HepG2 (cell line): ENCODE measurements at regions not wholly inside any gene's neighbourhood (a gene's known extent, or its start where the extent isn't known, plus 50 kb on each side); places are given as distances from the start of the nearest gene placed in this dataset.

ENCODE experiments used
- ATAC-seq: fragments of 200-7000 bp; cut with Tn5 transposase; 3 replicates; pipeline ENCODE4 v1.9.1; 2020; ENCODE audit warnings: mild to moderate bottlenecking, moderate library complexity
- BruUV-seq: library from RNA; stranded (reverse); fragments of 400-500 nt; replicated peaks from 2 replicates; lab custom pipeline; 2021; lab: Mats Ljungman, UMichigan
- CTCF ChIA-PET: fragments of 300-600 bp; formaldehyde crosslinking; extraction: SDS; loops from one replicate; lab custom pipeline; 2021; ENCODE audit warnings: low total read pairs, inconsistent platforms, low intra/inter-chr PET ratio; lab: Yijun Ruan, JAX
- POLR2A ChIA-PET: fragments of 350-600 bp; sonication (Branson Sonifier 250); formaldehyde crosslinking; loops from one replicate; lab custom pipeline; 2020; ENCODE audit warnings: antibody characterized with exemption, inconsistent platforms; lab: Yijun Ruan, JAX
- DNase-seq: peaks from one replicate; pipeline ENCODE4 v3.0.0-alpha.2; 2015; ENCODE audit warnings: low spot score
- FAIRE-seq: peaks from 3 replicates; lab custom pipeline; 2011; peaks lifted over from hg19 to GRCh38; lab: Jason Lieb, UNC
- H2AFZ ChIP-seq: one replicate; pipeline ENCODE4 v1.6.1; 2011; ENCODE audit warnings: low read length, inconsistent platforms
- H3K27ac ChIP-seq: fragments of 300-600 bp; 3 replicates; pipeline ENCODE4 v1.8.0; 2011; ENCODE audit warnings: mixed run types, mild to moderate bottlenecking, mixed read lengths, low read length, inconsistent platforms; ENCODE audit not compliant: insufficient read depth; ENCODE audit errors: extremely low read length
- H3K27me3 ChIP-seq, 2 experiments: fragments of 200-600 bp in 1 of 2; 2 replicates in 1 of 2; 3 replicates in 1 of 2; pipeline versions ENCODE4 v1.6.0 to v1.8.0; 2011; ENCODE audit warnings: low read length in 2 of 2, mild to moderate bottlenecking in 2 of 2, moderate library complexity in 2 of 2, inconsistent platforms in 1 of 2; ENCODE audit not compliant: insufficient read depth in 2 of 2, control insufficient read depth in 1 of 2
- H3K36me3 ChIP-seq, 2 experiments: fragments of 200-600 bp in 1 of 2; replicated peaks in 1 of 2; 2 replicates in 1 of 2; 3 replicates in 1 of 2; pipeline versions ENCODE4 v1.5.1 to v1.8.0; 2011; ENCODE audit warnings: low read length in 2 of 2, inconsistent platforms in 1 of 2; ENCODE audit not compliant: insufficient read depth in 2 of 2, control insufficient read depth in 1 of 2
- H3K4me1 ChIP-seq: 2 replicates; pipeline ENCODE4 v1.5.1; 2012; ENCODE audit warnings: low read length, inconsistent platforms; ENCODE audit not compliant: insufficient read depth
- H3K4me2 ChIP-seq: 2 replicates; pipeline ENCODE4 v1.6.0; 2011; ENCODE audit warnings: low read depth, low read length, inconsistent platforms
- H3K4me3 ChIP-seq, 3 experiments: fragments of 200-600 bp in 1 of 3; sonication (generic), shearing (Covaris generic) in 1 of 3; replicated peaks in 1 of 3; 2 replicates each; pipeline ENCODE4 v1.5.1; 2011 to 2016; ENCODE audit warnings: low read length in 3 of 3, inconsistent platforms in 2 of 3, low read depth in 2 of 3, mild to moderate bottlenecking in 2 of 3, control low read depth in 1 of 3, mixed read lengths in 1 of 3; ENCODE audit not compliant: insufficient read depth in 1 of 3
- H3K79me2 ChIP-seq: one replicate; pipeline ENCODE4 v1.6.1; 2011; ENCODE audit warnings: low read length, inconsistent platforms; ENCODE audit not compliant: insufficient read depth
- H3K9ac ChIP-seq: 2 replicates; pipeline ENCODE4 v1.6.0; 2011; ENCODE audit warnings: mild to moderate bottlenecking, low read depth, low read length, inconsistent platforms; ENCODE audit not compliant: insufficient read depth
- H3K9me3 ChIP-seq: 2 replicates; pipeline ENCODE4 v1.5.1; 2012; ENCODE audit warnings: mild to moderate bottlenecking, low read length
- H4K20me1 ChIP-seq: 2 replicates; pipeline ENCODE4 v1.6.0; 2011; ENCODE audit warnings: inconsistent platforms, mild to moderate bottlenecking, low read length, moderate library complexity; ENCODE audit not compliant: insufficient read depth
- ADNP ChIP-seq: sonication (generic); formaldehyde crosslinking; IDR thresholded peaks from 2 replicates; pipeline ENCODE4 v1.4.0; 2020; ENCODE audit warnings: missing genetic modification reagents
- CC2D1A ChIP-seq: sonication (generic); formaldehyde crosslinking; IDR thresholded peaks from 2 replicates; pipeline ENCODE4 v1.8.1; 2023; ENCODE audit warnings: mild to moderate bottlenecking, missing genetic modification reagents
- FOXJ3 ChIP-seq: sonication (generic); formaldehyde crosslinking; IDR thresholded peaks from 2 replicates; pipeline ENCODE4 v1.4.0; 2020; ENCODE audit warnings: missing genetic modification reagents, mild to moderate bottlenecking, borderline replicate concordance
- MNT ChIP-seq: fragments of 450-650 bp; IDR thresholded peaks from 2 replicates; pipeline ENCODE4 v1.6.1; 2016
- NCOA2 ChIP-seq: sonication (generic); formaldehyde crosslinking; IDR thresholded peaks from 2 replicates; pipeline ENCODE4 v1.8.0; 2022; ENCODE audit warnings: inconsistent platforms
- NCOR1 ChIP-seq: fragments of 200-600 bp; sonication (generic); IDR thresholded peaks from 2 replicates; pipeline ENCODE4 v1.7.0; 2017; ENCODE audit warnings: antibody characterized with exemption, low read length, borderline replicate concordance
- NFIB ChIP-seq: sonication (generic); formaldehyde crosslinking; IDR thresholded peaks from 2 replicates; pipeline ENCODE4 v1.9.0; 2021; ENCODE audit warnings: missing genetic modification reagents, mild to moderate bottlenecking, borderline replicate concordance
- RBFOX2 ChIP-seq: fragments of 200-400 bp; formaldehyde crosslinking; IDR thresholded peaks from 2 replicates; pipeline ENCODE4 v1.6.1; 2017; ENCODE audit warnings: low read depth, mild to moderate bottlenecking, low read length
- RFXAP ChIP-seq: sonication (generic); formaldehyde crosslinking; IDR thresholded peaks from 2 replicates; pipeline ENCODE4 v1.4.0; 2020; ENCODE audit warnings: missing genetic modification reagents, borderline replicate concordance
- SNAPC5 ChIP-seq: sonication (generic); formaldehyde crosslinking; IDR thresholded peaks from 2 replicates; pipeline ENCODE4 v1.8.1; 2023; ENCODE audit warnings: mild to moderate bottlenecking, missing genetic modification reagents, borderline replicate concordance
- WIZ ChIP-seq: sonication (generic); formaldehyde crosslinking; IDR thresholded peaks from 2 replicates; pipeline ENCODE4 v1.5.1; 2020; ENCODE audit warnings: mild to moderate bottlenecking, missing genetic modification reagents
- ZFP82 ChIP-seq: sonication (generic); formaldehyde crosslinking; IDR thresholded peaks from 2 replicates; pipeline ENCODE4 v1.5.1; 2020; ENCODE audit warnings: mild to moderate bottlenecking, missing genetic modification reagents, borderline replicate concordance
- ZFX ChIP-seq: sonication (generic); formaldehyde crosslinking; IDR thresholded peaks from 2 replicates; pipeline ENCODE4 v1.4.0; 2020; ENCODE audit warnings: mild to moderate bottlenecking, low read depth, missing genetic modification reagents, moderate library complexity
- ZNF44 ChIP-seq: sonication (generic); formaldehyde crosslinking; IDR thresholded peaks from 2 replicates; pipeline ENCODE4 v1.5.1; 2020; ENCODE audit warnings: mild to moderate bottlenecking, missing genetic modification reagents
- ZNF616 ChIP-seq: sonication (generic); formaldehyde crosslinking; IDR thresholded peaks from 2 replicates; pipeline ENCODE4 v1.5.0; 2020; ENCODE audit warnings: low read depth, mild to moderate bottlenecking, missing genetic modification reagents
- WGBS: methylation state at CpG from one replicate; pipeline ENCODE4 v1.1.6; 2017; ENCODE audit warnings: low lambda C conversion rate; 5-methylcytosine and 5-hydroxymethylcytosine counted together
- in situ Hi-C: cut with HindIII; loops from 2 replicates; pipeline ENCODE4 v1.10.0; 2017; ENCODE audit warnings: low pct_unique_long_range_greater_than_20kb; ENCODE audit not compliant: extremely low pct_ligation_motif_present
- intact Hi-C: fragments of 100-400 bp; cut with micrococcal nuclease; formaldehyde crosslinking; loops from one replicate; pipeline ENCODE4 v1.10.0; 2022; ENCODE audit not compliant: unreplicated experiment
- TF ChIP-seq, protein P1 (sequence below): sonication (generic); formaldehyde crosslinking; IDR thresholded peaks from 2 replicates; pipeline ENCODE4 v1.8.0; 2022; ENCODE audit warnings: mild to moderate bottlenecking, missing genetic modification reagents, moderate library complexity
- TF ChIP-seq, protein P2 (sequence below): sonication (generic); IDR thresholded peaks from 2 replicates; pipeline ENCODE4 v1.6.1; 2016; ENCODE audit warnings: low read depth, borderline replicate concordance
- TF ChIP-seq, protein P3 (sequence below): sonication (generic); formaldehyde crosslinking; IDR thresholded peaks from 2 replicates; pipeline ENCODE4 v1.5.0; 2020; ENCODE audit warnings: missing genetic modification reagents, mild to moderate bottlenecking, borderline replicate concordance

- peak; percentile 89 for TF ChIP-seq NCOR1
- peak; percentile 97 for TF ChIP-seq NCOA2
- peak; percentile 92; the same call in 1 of the 2 replicates for TF ChIP-seq FOXJ3 (CRISPR knock-in tag)
- no peak for TF ChIP-seq MNT
- TF ChIP-seq SNAPC5 (CRISPR knock-in tag), result 0 out of 2 replicates have a peak, but pooled peaks have one; percentile 55
- TF ChIP-seq NFIB, result no peak
- TF ChIP-seq, protein P1, sequence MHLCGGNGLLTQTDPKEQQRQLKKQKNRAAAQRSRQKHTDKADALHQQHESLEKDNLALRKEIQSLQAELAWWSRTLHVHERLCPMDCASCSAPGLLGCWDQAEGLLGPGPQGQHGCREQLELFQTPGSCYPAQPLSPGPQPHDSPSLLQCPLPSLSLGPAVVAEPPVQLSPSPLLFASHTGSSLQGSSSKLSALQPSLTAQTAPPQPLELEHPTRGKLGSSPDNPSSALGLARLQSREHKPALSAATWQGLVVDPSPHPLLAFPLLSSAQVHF (CRISPR knock-in tag), result no peak
- no peak for TF ChIP-seq ZNF44 (CRISPR knock-in tag)
- no peak for TF ChIP-seq CC2D1A
Measured at GRCh38 chr3:40843208-40843624, 318.5 kb downstream of the ZNF621 start (continued).

DNA sequence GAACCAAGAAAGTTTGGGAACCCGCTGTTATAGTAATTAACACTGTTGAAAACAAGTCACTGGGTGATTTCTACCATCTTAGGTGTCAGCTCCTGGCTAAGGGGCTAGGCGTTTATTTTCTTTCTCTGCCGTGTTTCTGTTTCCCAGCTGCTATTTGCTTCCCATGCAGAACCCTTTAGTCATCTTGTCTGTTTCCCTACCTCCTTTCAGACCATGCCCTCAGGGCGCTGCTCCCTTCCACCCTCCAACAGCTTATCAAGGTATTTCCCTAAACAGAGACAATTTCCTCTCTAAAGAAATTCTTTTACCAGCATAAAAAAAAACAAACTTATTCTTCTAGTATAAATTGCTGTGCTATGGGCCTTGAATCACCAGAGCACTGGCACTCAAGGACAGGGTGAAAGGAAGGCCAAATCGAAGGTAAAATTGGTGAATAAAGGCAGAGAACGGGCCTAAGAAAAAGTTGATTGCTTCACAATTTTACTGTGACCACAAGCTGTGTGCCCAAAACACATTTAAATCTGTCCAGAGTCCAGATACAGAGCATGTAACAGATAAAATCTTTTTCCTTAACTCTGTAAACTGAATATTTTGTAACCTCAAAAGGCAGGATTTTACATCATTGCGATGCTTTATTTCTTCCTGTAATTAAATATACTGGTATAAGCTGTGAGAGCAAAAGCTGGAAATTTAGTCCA, 319.2 kb downstream of the ZNF621 start:
- peak overlapping the region; percentile 72 for H3K9ac ChIP-seq
- H4K20me1 ChIP-seq, result no peaks in the 10 kb centered on the region
- no peak for FAIRE-seq
- 13% methylated on average over 7 of the region's 7 CpGs for WGBS
- H3K4me2 ChIP-seq, result peak overlapping the region; percentile 67
- ChIA-PET CTCF (no interaction called here), POLR2A (interaction anchor here (0.7 to 2.1 kb wide), 5 partner anchors 13 to 355 kb away, joined by 3 to 6 read pairs (median 4); partner anchors contain the start of gene CTNNB1)
- peak overlapping the region in 2 of 3 experiments; percentile 26 to 44; a peak in 3 of 6 replicates for H3K4me3 ChIP-seq
- no peaks in the 10 kb centered on the region for H3K36me3 ChIP-seq
- intact Hi-C loops (loop anchor here (1.0 to 10.0 kb wide), 3 partner anchors 27 to 351 kb away; partner anchors contain the start of gene CTNNB1), in situ Hi-C loops (no loop called here)
- BruUV-seq, result no TSS peak
- peaks cover 75% of the 10 kb centered on the region for H3K4me1 ChIP-seq
- H3K27me3 ChIP-seq, result no peaks in the 10 kb centered on the region
- H3K9me3 ChIP-seq, result peaks cover 9% of the 10 kb centered on the region
- peak; percentile 55 for DNase-seq
- H3K79me2 ChIP-seq, result no peaks in the 10 kb centered on the region
- peak overlapping the region; percentile 31 for H2AFZ ChIP-seq
- peak overlapping the region; percentile 96 for H3K27ac ChIP-seq
- ATAC-seq, result peak; percentile 37
- TF ChIP-seq RBFOX2 (0 out of 2 replicates have a peak, but pooled peaks have one; percentile 33), RFXAP (no peak), ADNP (no peak), ZFP82 (0 out of 2 replicates have a peak, but pooled peaks have one; percentile 40), ZFX (CRISPR knock-in tag) (peak; percentile 48), ZNF616 (CRISPR knock-in tag) (no peak), WIZ (CRISPR knock-in tag) (no peak)
- TF ChIP-seq, protein P2, sequence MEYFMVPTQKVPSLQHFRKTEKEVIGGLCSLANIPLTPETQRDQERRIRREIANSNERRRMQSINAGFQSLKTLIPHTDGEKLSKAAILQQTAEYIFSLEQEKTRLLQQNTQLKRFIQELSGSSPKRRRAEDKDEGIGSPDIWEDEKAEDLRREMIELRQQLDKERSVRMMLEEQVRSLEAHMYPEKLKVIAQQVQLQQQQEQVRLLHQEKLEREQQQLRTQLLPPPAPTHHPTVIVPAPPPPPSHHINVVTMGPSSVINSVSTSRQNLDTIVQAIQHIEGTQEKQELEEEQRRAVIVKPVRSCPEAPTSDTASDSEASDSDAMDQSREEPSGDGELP, result peak; percentile 25; the same call in 1 of the 2 replicates
- TF ChIP-seq, protein P3, sequence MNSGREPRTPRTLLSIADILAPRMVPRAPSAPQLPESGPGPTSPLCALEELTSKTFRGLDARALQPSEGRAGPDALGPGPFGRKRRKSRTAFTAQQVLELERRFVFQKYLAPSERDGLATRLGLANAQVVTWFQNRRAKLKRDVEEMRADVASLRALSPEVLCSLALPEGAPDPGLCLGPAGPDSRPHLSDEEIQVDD (CRISPR knock-in tag), result no peak
